Prostate gland (tissue), 2 donors: ENCODE measurements at regions not wholly inside any gene's neighbourhood (a gene's known extent, or its start where the extent isn't known, plus 50 kb on each side); places are given as distances from the start of the nearest gene placed in this dataset.

Experiments
- CTCF ChIP-seq, 4 experiments: fragments of 200-600 bp in 2 of 4; fragments of 450-650 bp in 2 of 4; sonication (generic) in 2 of 4; IDR thresholded peaks; 1 replicate in 3 of 4; 2 replicates in 1 of 4; pipeline ENCODE4 v1.5.1; 2016 to 2019; ENCODE audit warnings: antibody characterized with exemption in 4 of 4, mild to moderate bottlenecking in 2 of 4, moderate library complexity in 2 of 4
- POLR2AphosphoS5 ChIP-seq: sonication (generic); formaldehyde crosslinking; IDR thresholded peaks from one replicate; pipeline ENCODE4 v1.6.1; 2017; ENCODE audit warnings: antibody characterized with exemption

GRCh38 chr5:114208120-114208519 is 153.8 kb upstream of the KCNN2 start:
- TF ChIP-seq CTCF (IDR thresholded peaks at IDR 0.05): no peak
- no peak for TF ChIP-seq POLR2AphosphoS5
